Epidermal melanocyte (primary cell): ENCODE measurements at regions not wholly inside any gene's neighbourhood (a gene's known extent, or its start where the extent isn't known, plus 50 kb on each side); places are given as distances from the start of the nearest gene placed in this dataset.
"Not testable (repeated sequence)": the region's sequence is repeated elsewhere in the genome, so short reads cannot be mapped to it uniquely, and the experiment has no call there.

Experiments
- DNase-seq: peaks from one replicate; pipeline ENCODE4 v3.0.0; 2011; ENCODE audit warnings: low spot score; ENCODE audit not compliant: insufficient read length

GRCh38 chr5:77910602-77911188 is 134.6 kb upstream of the TBCA start:
- DNase-seq = no peak

- DNase-seq = no peak
These were observed 133.1 kb upstream of the TBCA start for GRCh38 chr5:77909237-77909636.

- no peak for DNase-seq
These were observed 132.6 kb upstream of the TBCA start for GRCh38 chr5:77908787-77909186.

GRCh38 chr5:77907786-77908185 is 131.6 kb upstream of the TBCA start:
- DNase-seq = no peak

- DNase-seq = no peak
These were observed 130.7 kb upstream of the TBCA start for GRCh38 chr5:77906806-77907205.

GRCh38 chr5:77904362-77904761 is 128.2 kb upstream of the TBCA start:
- no peak for DNase-seq

- DNase-seq = no peak
These were observed 124.6 kb upstream of the TBCA start for GRCh38 chr5:77900691-77901090.

GRCh38 chr5:77898385-77898784 is 122.2 kb upstream of the TBCA start:
- DNase-seq = no peak

GRCh38 chr5:77896338-77896737 is 120.2 kb upstream of the TBCA start:
- no peak for DNase-seq

GRCh38 chr5:77894103-77894502 is 118.0 kb upstream of the TBCA start:
- DNase-seq = not testable (repeated sequence)

GRCh38 chr5:77893225-77893860 is 117.2 kb upstream of the TBCA start:
- peak; percentile 46 for DNase-seq

GRCh38 chr5:77892061-77893010 is 116.2 kb upstream of the TBCA start:
- DNase-seq = no peak

- DNase-seq = no peak
These were observed 109.4 kb upstream of the TBCA start for GRCh38 chr5:77885519-77885918.

GRCh38 chr5:77882670-77883257 is 106.6 kb upstream of the TBCA start:
- no peak for DNase-seq

- DNase-seq = no peak
These were observed 105.4 kb upstream of the TBCA start for GRCh38 chr5:77881528-77881927.

- DNase-seq = no peak
These were observed 101.6 kb upstream of the TBCA start for GRCh38 chr5:77877516-77878355.

- no peak for DNase-seq
These were observed 100.8 kb upstream of the TBCA start for GRCh38 chr5:77876862-77877502.

GRCh38 chr5:77876316-77876715 is 100.2 kb upstream of the TBCA start:
- no peak for DNase-seq

GRCh38 chr5:77874691-77875090 is 98.6 kb upstream of the TBCA start:
- no peak for DNase-seq

GRCh38 chr5:77873239-77873638 is 97.1 kb upstream of the TBCA start:
- no peak for DNase-seq

- no peak for DNase-seq
These were observed 95.8 kb upstream of the TBCA start for GRCh38 chr5:77871946-77872345.
